BE2C (cell line): ENCODE measurements at regions not wholly inside any gene's neighbourhood (a gene's known extent, or its start where the extent isn't known, plus 50 kb on each side); places are given as distances from the start of the nearest gene placed in this dataset.
"Not testable (repeated sequence)": the region's sequence is repeated elsewhere in the genome, so short reads cannot be mapped to it uniquely, and the experiment has no call there.

Experiments used
- DNase-seq: peaks from one replicate; pipeline ENCODE4 v3.0.0-alpha.2; 2020
- H3K27me3 ChIP-seq: fragments of 250-450 bp; sonication (Bioruptor Pico); 2 replicates; pipeline ENCODE4 v1.5.1; 2020; ENCODE audit warnings: mild to moderate bottlenecking
- H3K36me3 ChIP-seq: fragments of 250-450 bp; sonication (Bioruptor Pico); 2 replicates; pipeline ENCODE4 v1.5.1; 2020; ENCODE audit warnings: mild to moderate bottlenecking
- H3K4me1 ChIP-seq: fragments of 250-450 bp; sonication (Bioruptor Pico); 2 replicates; pipeline ENCODE4 v1.5.1; 2020
- H3K4me3 ChIP-seq: 2 replicates; pipeline ENCODE4 v1.5.1; 2011; ENCODE audit warnings: low read depth, low read length
- H3K9me3 ChIP-seq: fragments of 250-450 bp; sonication (Bioruptor Pico); 2 replicates; pipeline ENCODE4 v1.5.1; 2020
- TF ChIP-seq, protein P1 (sequence below): IDR thresholded peaks from 2 replicates; pipeline ENCODE4 v1.5.1; 2012; ENCODE audit warnings: mild to moderate bottlenecking, low read depth, low read length

GRCh38 chr4:75338352-75338880 lies 175.8 kb downstream of the RCHY1 start:
- TF ChIP-seq, protein P1, sequence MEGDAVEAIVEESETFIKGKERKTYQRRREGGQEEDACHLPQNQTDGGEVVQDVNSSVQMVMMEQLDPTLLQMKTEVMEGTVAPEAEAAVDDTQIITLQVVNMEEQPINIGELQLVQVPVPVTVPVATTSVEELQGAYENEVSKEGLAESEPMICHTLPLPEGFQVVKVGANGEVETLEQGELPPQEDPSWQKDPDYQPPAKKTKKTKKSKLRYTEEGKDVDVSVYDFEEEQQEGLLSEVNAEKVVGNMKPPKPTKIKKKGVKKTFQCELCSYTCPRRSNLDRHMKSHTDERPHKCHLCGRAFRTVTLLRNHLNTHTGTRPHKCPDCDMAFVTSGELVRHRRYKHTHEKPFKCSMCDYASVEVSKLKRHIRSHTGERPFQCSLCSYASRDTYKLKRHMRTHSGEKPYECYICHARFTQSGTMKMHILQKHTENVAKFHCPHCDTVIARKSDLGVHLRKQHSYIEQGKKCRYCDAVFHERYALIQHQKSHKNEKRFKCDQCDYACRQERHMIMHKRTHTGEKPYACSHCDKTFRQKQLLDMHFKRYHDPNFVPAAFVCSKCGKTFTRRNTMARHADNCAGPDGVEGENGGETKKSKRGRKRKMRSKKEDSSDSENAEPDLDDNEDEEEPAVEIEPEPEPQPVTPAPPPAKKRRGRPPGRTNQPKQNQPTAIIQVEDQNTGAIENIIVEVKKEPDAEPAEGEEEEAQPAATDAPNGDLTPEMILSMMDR, result no peak

GRCh38 chr4:75327804-75328512 lies 186.2 kb downstream of the RCHY1 start:
- no peak for DNase-seq
- Histone ChIP-seq H3K4me3 (no peak overlapping the region), H3K4me1 (no peaks in the 10 kb centered on the region), H3K9me3 (no peaks in the 10 kb centered on the region), H3K36me3 (no peaks in the 10 kb centered on the region), H3K27me3 (no peaks in the 10 kb centered on the region)
- TF ChIP-seq, protein P1, result no peak

More at GRCh38 chr4:75338352-75338880, 175.8 kb downstream of the RCHY1 start:
- Histone ChIP-seq H3K27me3 (no peaks in the 10 kb centered on the region), H3K4me1 (no peaks in the 10 kb centered on the region), H3K4me3 (no peak overlapping the region), H3K36me3 (no peaks in the 10 kb centered on the region), H3K9me3 (no peaks in the 10 kb centered on the region)
- DNase-seq, result no peak

DNA sequence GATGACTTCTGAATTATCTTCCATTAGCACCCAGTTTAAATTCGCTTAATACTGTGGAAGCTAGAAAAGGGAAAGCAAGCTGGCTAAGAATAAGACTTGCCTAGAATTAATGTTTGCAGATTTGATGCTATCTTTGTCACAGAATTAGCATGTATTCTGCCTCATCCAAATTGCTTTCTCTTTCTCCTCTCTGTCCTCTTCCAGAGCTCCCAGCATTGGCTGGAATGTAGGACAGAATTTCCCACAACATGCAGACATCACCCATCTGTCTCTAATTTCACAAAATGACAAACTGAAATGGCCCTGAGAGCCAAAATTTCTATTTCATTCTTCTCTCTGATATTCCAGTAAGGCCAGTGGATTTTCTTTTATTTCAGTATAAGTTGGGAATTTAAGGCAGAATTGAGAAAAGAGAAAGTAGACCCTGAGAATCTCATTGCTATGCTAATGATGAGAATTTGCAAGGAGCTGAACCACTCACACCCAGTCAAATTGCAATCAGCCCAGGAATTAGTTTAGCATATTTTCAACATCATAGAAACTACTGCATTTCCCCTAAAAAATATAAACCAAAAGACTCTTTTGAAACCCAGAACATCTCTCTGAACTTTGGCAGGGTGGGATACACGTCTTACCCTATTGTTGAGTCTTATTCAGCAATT lies 188.8 kb downstream of the RCHY1 start:
- no peaks in the 10 kb centered on the region for H3K36me3 ChIP-seq
- no peaks in the 10 kb centered on the region for H3K4me1 ChIP-seq
- DNase-seq, result no peak
- H3K4me3 ChIP-seq, result no peak overlapping the region
- TF ChIP-seq, protein P1, result no peak
- no peaks in the 10 kb centered on the region for H3K9me3 ChIP-seq
- H3K27me3 ChIP-seq, result no peaks in the 10 kb centered on the region

GRCh38 chr4:75321484-75321883 lies 192.7 kb downstream of the RCHY1 start:
- no peak for DNase-seq
- Histone ChIP-seq H3K4me1 (no peaks in the 10 kb centered on the region), H3K27me3 (no peaks in the 10 kb centered on the region), H3K4me3 (no peak overlapping the region), H3K9me3 (no peaks in the 10 kb centered on the region), H3K36me3 (no peaks in the 10 kb centered on the region)
- TF ChIP-seq, protein P1, result no peak

DNA sequence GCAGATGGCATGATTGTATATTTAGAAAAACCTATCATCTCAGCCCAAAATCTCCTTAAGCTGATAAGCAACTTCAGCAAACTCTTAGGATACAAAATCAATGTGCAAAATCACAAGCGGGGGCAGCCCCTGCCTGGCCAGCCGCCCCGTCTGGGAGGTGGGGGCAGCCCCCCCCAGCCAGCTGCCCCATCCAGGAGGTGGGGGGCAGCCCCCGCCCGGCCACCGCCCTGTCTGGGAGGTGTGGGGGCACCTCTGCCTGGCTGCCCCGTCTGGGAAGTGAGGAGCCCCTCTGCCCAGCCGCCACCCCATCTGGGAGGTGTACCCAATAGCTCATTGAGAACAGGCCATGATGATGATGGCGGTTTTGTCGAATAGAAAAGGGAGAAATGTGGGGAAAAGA lies 196.6 kb downstream of the RCHY1 start:
- H3K27me3 ChIP-seq, DNase-seq, H3K4me3 ChIP-seq, H3K9me3 ChIP-seq, H3K36me3 ChIP-seq, H3K4me1 ChIP-seq: not testable (repeated sequence)

GRCh38 chr4:75308049-75308448 lies 206.2 kb downstream of the RCHY1 start:
- TF ChIP-seq, protein P1, result no peak
- no peaks in the 10 kb centered on the region for H3K4me1 ChIP-seq
- no peaks in the 10 kb centered on the region for H3K9me3 ChIP-seq
- H3K36me3 ChIP-seq, result no peaks in the 10 kb centered on the region
- no peak overlapping the region for H3K4me3 ChIP-seq
- no peak for DNase-seq
- no peaks in the 10 kb centered on the region for H3K27me3 ChIP-seq
